SU-DHL-6 (cell line): ENCODE measurements at regions not wholly inside any gene's neighbourhood (a gene's known extent, or its start where the extent isn't known, plus 50 kb on each side); places are given as distances from the start of the nearest gene placed in this dataset.

Source experiments
- EZH2phosphoT487 ChIP-seq: fragments of 200-600 bp; sonication (generic), shearing (Covaris generic); conservative IDR thresholded peaks from 2 replicates; pipeline ENCODE4 v1.6.1; 2018; ENCODE audit warnings: mild to moderate bottlenecking, antibody characterized with exemption, low read length, moderate library complexity, mixed read lengths
- TF ChIP-seq, protein P1 (sequence below): fragments of 200-600 bp; sonication (generic); IDR thresholded peaks from one replicate; pipeline ENCODE4 v1.5.1; 2017; ENCODE audit warnings: antibody characterized with exemption, mild to moderate bottlenecking, low read length, moderate library complexity; ENCODE audit not compliant: insufficient read depth, poor library complexity, severe bottlenecking

DNA sequence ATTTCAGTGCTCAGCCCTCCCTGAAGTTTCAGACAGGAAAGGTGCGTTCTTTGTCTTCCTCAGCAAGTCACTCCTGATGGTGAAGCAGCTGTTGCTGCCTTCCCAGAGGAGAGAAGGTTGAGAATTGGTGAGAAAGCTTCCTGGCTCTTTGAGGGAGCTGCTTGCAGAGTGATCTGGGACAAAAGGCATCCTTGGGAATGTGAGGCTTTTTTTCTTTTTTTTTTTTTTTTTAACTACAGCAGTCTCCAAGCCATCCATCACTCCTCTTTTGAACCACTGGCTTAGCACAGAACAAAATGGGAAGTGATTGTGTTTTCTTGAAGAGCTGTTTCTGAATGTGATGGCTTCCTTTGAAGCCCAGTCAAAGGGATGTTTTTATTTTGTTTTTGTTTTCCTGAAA, 120.4 kb upstream of the LRIG3 start:
- TF ChIP-seq, protein P1, sequence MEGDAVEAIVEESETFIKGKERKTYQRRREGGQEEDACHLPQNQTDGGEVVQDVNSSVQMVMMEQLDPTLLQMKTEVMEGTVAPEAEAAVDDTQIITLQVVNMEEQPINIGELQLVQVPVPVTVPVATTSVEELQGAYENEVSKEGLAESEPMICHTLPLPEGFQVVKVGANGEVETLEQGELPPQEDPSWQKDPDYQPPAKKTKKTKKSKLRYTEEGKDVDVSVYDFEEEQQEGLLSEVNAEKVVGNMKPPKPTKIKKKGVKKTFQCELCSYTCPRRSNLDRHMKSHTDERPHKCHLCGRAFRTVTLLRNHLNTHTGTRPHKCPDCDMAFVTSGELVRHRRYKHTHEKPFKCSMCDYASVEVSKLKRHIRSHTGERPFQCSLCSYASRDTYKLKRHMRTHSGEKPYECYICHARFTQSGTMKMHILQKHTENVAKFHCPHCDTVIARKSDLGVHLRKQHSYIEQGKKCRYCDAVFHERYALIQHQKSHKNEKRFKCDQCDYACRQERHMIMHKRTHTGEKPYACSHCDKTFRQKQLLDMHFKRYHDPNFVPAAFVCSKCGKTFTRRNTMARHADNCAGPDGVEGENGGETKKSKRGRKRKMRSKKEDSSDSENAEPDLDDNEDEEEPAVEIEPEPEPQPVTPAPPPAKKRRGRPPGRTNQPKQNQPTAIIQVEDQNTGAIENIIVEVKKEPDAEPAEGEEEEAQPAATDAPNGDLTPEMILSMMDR: no peak
- TF ChIP-seq EZH2phosphoT487: no peak
